Activated CD8-positive, alpha-beta memory T cell treated with anti-CD3 and anti-CD28 coated beads, Interleukin-2, amount 50 U/mL, for 4 hours (primary cell): ENCODE measurements at regions not wholly inside any gene's neighbourhood (a gene's known extent, or its start where the extent isn't known, plus 50 kb on each side); places are given as distances from the start of the nearest gene placed in this dataset.
"Not testable (repeated sequence)": the region's sequence is repeated elsewhere in the genome, so short reads cannot be mapped to it uniquely, and the experiment has no call there.

Experiments used
- DNase-seq: peaks from one replicate; pipeline ENCODE4 v3.0.0-alpha.2; 2020

GRCh38 chr9:16057541-16057940 is 504.7 kb downstream of the CCDC171 start:
- no peak for DNase-seq

GRCh38 chr9:16058131-16058549 is 505.3 kb downstream of the CCDC171 start:
- no peak for DNase-seq

GRCh38 chr9:16060436-16061129 is 507.7 kb downstream of the CCDC171 start:
- no peak for DNase-seq

GRCh38 chr9:16062542-16063240 is 509.8 kb downstream of the CCDC171 start:
- DNase-seq, result no peak

- no peak for DNase-seq
Observed at GRCh38 chr9:16063241-16063591, 510.4 kb downstream of the CCDC171 start.

- no peak for DNase-seq
Observed at GRCh38 chr9:16064771-16065170, 511.9 kb downstream of the CCDC171 start.

- not testable (repeated sequence) for DNase-seq
Observed at GRCh38 chr9:16066201-16066600, 513.4 kb downstream of the CCDC171 start.

- DNase-seq, result no peak
Observed at GRCh38 chr9:16068476-16068875, 515.6 kb downstream of the CCDC171 start.

GRCh38 chr9:16069249-16069648 is 516.4 kb downstream of the CCDC171 start:
- no peak for DNase-seq

- DNase-seq, result no peak
Observed at GRCh38 chr9:16069671-16070454, 517.0 kb downstream of the CCDC171 start.

- DNase-seq, result no peak
Observed at GRCh38 chr9:16070455-16071145, 517.8 kb downstream of the CCDC171 start.

- DNase-seq, result no peak
Observed at GRCh38 chr9:16071400-16071799, 518.6 kb downstream of the CCDC171 start.

- DNase-seq, result no peak
Observed at GRCh38 chr9:16074963-16075362, 522.1 kb downstream of the CCDC171 start.

GRCh38 chr9:16075696-16076095 is 522.9 kb downstream of the CCDC171 start:
- no peak for DNase-seq

- no peak for DNase-seq
Observed at GRCh38 chr9:16076511-16076910, 523.7 kb downstream of the CCDC171 start.

GRCh38 chr9:16082796-16083195 is 530.0 kb downstream of the CCDC171 start:
- no peak for DNase-seq

- no peak for DNase-seq
Observed at GRCh38 chr9:16085167-16085726, 532.4 kb downstream of the CCDC171 start.

- DNase-seq, result no peak
Observed at GRCh38 chr9:16090907-16091629, 538.2 kb downstream of the CCDC171 start.

GRCh38 chr9:16092142-16093091 is 539.6 kb downstream of the CCDC171 start:
- no peak for DNase-seq

- DNase-seq, result no peak
Observed at GRCh38 chr9:16098306-16098705, 545.5 kb downstream of the CCDC171 start.
